ENCODE measurements at regions not wholly inside any gene's neighbourhood (a gene's known extent, or its start where the extent isn't known, plus 50 kb on each side); places are given as distances from the start of the nearest gene placed in this dataset.

DNA sequence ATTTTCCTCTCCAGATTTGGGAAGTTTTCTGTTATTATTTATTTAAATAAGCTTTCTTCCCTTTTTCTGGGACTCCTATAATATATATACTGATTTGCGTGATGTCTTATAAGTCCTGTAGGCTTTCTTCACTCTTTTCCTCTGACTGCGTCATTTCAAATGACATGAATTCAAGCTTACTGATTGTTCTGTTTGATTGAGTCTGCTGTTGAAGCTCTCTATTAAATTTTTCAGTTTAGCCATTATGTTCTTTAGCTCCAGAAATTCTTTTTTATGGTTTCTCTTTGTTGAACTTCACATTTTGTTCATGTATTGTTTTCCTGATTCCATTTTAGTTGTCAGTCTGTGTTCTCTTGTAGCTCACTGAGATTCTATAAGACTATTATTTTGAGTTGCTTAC, 135.8 kb upstream of the PRR23C start:
- H2AFZ ChIP-seq (ENCODE audit: low read length), result no peak overlapping the region
- DNase-seq (ENCODE audit: low spot score), result no peak
- no peaks in the 10 kb centered on the region for H4K20me1 ChIP-seq (ENCODE audit: insufficient read depth, low read length)
- no peak overlapping the region for H3K4me3 ChIP-seq (ENCODE audit: low read depth, low read length, poor library complexity, severe bottlenecking)
- no peaks in the 10 kb centered on the region for H3K36me3 ChIP-seq (ENCODE audit: insufficient read depth, low read length)
- H3K9me2 ChIP-seq (ENCODE audit: insufficient read depth, low read length), result no peaks in the 10 kb centered on the region
- TF ChIP-seq CTCF (conservative IDR thresholded peaks at IDR 0.05; ENCODE audit: low read length) (no peak), EZH2phosphoT487 (IDR thresholded peaks at IDR 0.05; ENCODE audit: borderline replicate concordance, low read depth, low read length) (no peak)
- H3K79me2 ChIP-seq (ENCODE audit: insufficient read depth, low read depth, low read length), result no peaks in the 10 kb centered on the region
- POLR2A ChIA-PET, result interaction anchor here (0.6 kb wide), 1 partner anchor 1220 kb away, joined by 3 read pairs; no protein-coding TSS in a partner anchor
- no peak overlapping the region for H3K27ac ChIP-seq (ENCODE audit: low read depth, low read length, poor library complexity, severe bottlenecking)
- CTCF ChIA-PET (ENCODE audit: unreplicated experiment), result no interaction called here
- no TSS peak for BruUV-seq (replicated peaks)
- no peaks in the 10 kb centered on the region for H3K4me1 ChIP-seq (ENCODE audit: insufficient read depth, low read length, poor library complexity, severe bottlenecking)
- no peak overlapping the region for H3K4me2 ChIP-seq (ENCODE audit: low read length)
- H3K9me3 ChIP-seq (ENCODE audit: low read length), result no peaks in the 10 kb centered on the region
- intact Hi-C loops (cut with micrococcal nuclease; ENCODE audit: unreplicated experiment), result no loop called here

DNA sequence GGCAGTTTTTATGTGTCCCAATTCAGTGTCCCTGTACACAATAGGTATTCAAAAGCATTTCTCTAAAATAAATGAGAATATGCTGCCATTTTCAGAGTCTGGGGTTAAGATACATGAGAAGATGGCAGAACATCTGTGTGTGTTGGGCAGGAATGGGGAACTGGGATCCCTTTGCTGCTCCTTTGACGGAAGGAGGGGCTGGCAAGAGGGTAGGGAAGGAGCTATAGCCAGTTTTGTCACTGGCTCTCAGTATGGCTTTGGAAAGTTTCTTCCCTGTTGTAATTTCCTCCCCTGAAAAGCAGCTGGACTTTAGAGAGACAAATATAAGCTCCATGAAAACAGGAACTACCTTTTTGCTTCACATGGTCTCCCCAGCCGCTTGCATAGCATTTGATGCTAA, 137.5 kb upstream of the PRR23C start:
- no peak for TF ChIP-seq EZH2phosphoT487 (IDR thresholded peaks at IDR 0.05; ENCODE audit: borderline replicate concordance, low read depth, low read length)
- no peak for TF ChIP-seq CTCF (conservative IDR thresholded peaks at IDR 0.05; ENCODE audit: low read length)
- POLR2A ChIA-PET, result no interaction called here

DNA sequence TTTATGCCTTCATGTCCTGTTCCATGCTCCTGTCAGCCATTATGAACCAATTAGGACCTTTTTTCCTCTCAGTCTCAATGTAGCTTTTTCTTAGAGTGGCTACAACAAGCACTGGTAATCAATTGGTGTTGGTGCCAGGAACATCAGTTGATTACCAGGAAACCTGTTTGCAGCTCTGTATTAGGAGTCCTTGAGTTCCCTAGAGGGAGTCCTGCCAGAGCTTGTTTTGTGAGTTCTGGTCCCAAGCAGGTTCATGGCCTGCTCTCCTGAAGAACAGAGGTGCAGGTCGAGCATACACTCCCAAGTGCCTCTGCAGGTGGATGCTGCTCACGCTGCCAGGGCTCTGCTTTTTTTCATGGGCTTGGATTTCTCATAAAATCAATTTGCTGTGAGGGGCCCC, 137.9 kb upstream of the PRR23C start:
- no peak for DNase-seq (ENCODE audit: low spot score)
- H3K4me2 ChIP-seq (ENCODE audit: low read length), result no peak overlapping the region
- H4K20me1 ChIP-seq (ENCODE audit: insufficient read depth, low read length), result no peaks in the 10 kb centered on the region
- TF ChIP-seq EZH2phosphoT487 (IDR thresholded peaks at IDR 0.05; ENCODE audit: borderline replicate concordance, low read depth, low read length), result no peak
- no peak for TF ChIP-seq CTCF (conservative IDR thresholded peaks at IDR 0.05; ENCODE audit: low read length)
- intact Hi-C loops (cut with micrococcal nuclease; ENCODE audit: unreplicated experiment), result no loop called here
- ChIA-PET CTCF (ENCODE audit: unreplicated experiment) (no interaction called here), POLR2A (no interaction called here)
- no TSS peak for BruUV-seq (replicated peaks)
- no peaks in the 10 kb centered on the region for H3K79me2 ChIP-seq (ENCODE audit: insufficient read depth, low read depth, low read length)
- no peak overlapping the region for H3K27ac ChIP-seq (ENCODE audit: low read depth, low read length, poor library complexity, severe bottlenecking)
- H3K9me3 ChIP-seq (ENCODE audit: low read length), result no peaks in the 10 kb centered on the region
- H2AFZ ChIP-seq (ENCODE audit: low read length), result no peak overlapping the region
- no peak overlapping the region for H3K4me3 ChIP-seq (ENCODE audit: low read depth, low read length, poor library complexity, severe bottlenecking)
- H3K36me3 ChIP-seq (ENCODE audit: insufficient read depth, low read length), result no peaks in the 10 kb centered on the region
- H3K4me1 ChIP-seq (ENCODE audit: insufficient read depth, low read length, poor library complexity, severe bottlenecking), result no peaks in the 10 kb centered on the region
- no peaks in the 10 kb centered on the region for H3K9me2 ChIP-seq (ENCODE audit: insufficient read depth, low read length)

More for the DNA sequence above, 137.5 kb upstream of the PRR23C start:
- Histone ChIP-seq H3K4me2 (ENCODE audit: low read length) (no peak overlapping the region), H3K9me2 (ENCODE audit: insufficient read depth, low read length) (no peaks in the 10 kb centered on the region), H3K36me3 (ENCODE audit: insufficient read depth, low read length) (no peaks in the 10 kb centered on the region), H4K20me1 (ENCODE audit: insufficient read depth, low read length) (no peaks in the 10 kb centered on the region), H3K4me1 (ENCODE audit: insufficient read depth, low read length, poor library complexity, severe bottlenecking) (no peaks in the 10 kb centered on the region), H3K27ac (ENCODE audit: low read depth, low read length, poor library complexity, severe bottlenecking) (no peak overlapping the region), H3K79me2 (ENCODE audit: insufficient read depth, low read depth, low read length) (no peaks in the 10 kb centered on the region), H3K4me3 (ENCODE audit: low read depth, low read length, poor library complexity, severe bottlenecking) (no peak overlapping the region), H3K9me3 (ENCODE audit: low read length) (no peaks in the 10 kb centered on the region), H2AFZ (ENCODE audit: low read length) (no peak overlapping the region)
- CTCF ChIA-PET (ENCODE audit: unreplicated experiment), result no interaction called here
- intact Hi-C loops (cut with micrococcal nuclease; ENCODE audit: unreplicated experiment), result no loop called here
- BruUV-seq (replicated peaks), result no TSS peak
- no peak for DNase-seq (ENCODE audit: low spot score)
